DOHH2 (cell line): ENCODE measurements at regions not wholly inside any gene's neighbourhood (a gene's known extent, or its start where the extent isn't known, plus 50 kb on each side); places are given as distances from the start of the nearest gene placed in this dataset.

Experiments used
- EZH2phosphoT487 ChIP-seq: fragments of 200-600 bp; sonication (generic); IDR thresholded peaks from 2 replicates; pipeline ENCODE4 v1.6.1; 2017; ENCODE audit warnings: borderline replicate concordance, mild to moderate bottlenecking, antibody characterized with exemption, low read length, moderate library complexity, mixed read lengths
- TF ChIP-seq, protein P1 (sequence below): fragments of 200-600 bp; sonication (generic); IDR thresholded peaks from one replicate; pipeline ENCODE4 v1.5.1; 2014; ENCODE audit warnings: antibody characterized with exemption, mild to moderate bottlenecking, low read depth, low read length; ENCODE audit not compliant: poor library complexity, severe bottlenecking

DNA sequence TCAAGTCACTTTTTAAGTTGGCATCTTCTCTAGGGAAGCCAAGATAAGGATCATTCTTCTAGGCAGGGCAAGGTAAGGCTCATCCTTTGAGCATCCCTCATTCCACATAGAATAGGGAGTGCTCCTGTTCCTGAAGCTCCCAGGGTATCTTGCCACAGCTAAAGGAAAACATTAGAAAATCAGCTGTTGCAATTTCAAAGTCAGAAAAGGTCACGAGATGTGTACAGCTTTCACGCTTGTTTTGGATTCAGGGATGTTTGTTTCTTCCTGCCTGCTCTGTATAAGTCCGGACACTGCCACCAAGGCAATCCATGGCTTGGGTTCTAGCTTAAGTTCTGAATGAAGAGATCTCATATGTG lies 153.2 kb downstream of the SH3BGRL2 start:
- TF ChIP-seq, protein P1, sequence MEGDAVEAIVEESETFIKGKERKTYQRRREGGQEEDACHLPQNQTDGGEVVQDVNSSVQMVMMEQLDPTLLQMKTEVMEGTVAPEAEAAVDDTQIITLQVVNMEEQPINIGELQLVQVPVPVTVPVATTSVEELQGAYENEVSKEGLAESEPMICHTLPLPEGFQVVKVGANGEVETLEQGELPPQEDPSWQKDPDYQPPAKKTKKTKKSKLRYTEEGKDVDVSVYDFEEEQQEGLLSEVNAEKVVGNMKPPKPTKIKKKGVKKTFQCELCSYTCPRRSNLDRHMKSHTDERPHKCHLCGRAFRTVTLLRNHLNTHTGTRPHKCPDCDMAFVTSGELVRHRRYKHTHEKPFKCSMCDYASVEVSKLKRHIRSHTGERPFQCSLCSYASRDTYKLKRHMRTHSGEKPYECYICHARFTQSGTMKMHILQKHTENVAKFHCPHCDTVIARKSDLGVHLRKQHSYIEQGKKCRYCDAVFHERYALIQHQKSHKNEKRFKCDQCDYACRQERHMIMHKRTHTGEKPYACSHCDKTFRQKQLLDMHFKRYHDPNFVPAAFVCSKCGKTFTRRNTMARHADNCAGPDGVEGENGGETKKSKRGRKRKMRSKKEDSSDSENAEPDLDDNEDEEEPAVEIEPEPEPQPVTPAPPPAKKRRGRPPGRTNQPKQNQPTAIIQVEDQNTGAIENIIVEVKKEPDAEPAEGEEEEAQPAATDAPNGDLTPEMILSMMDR = no peak
- TF ChIP-seq EZH2phosphoT487 = no peak
